Neuron (in vitro differentiated cells): ENCODE measurements at regions not wholly inside any gene's neighbourhood (a gene's known extent, or its start where the extent isn't known, plus 50 kb on each side); places are given as distances from the start of the nearest gene placed in this dataset.
A peak's percentile ranks its signal among the peaks of the same experiment; 100 is the strongest.
"Not testable (repeated sequence)": the region's sequence is repeated elsewhere in the genome, so short reads cannot be mapped to it uniquely, and the experiment has no call there.

Experiments used
- H2AFZ ChIP-seq: one replicate; pipeline ENCODE4 v1.6.1; 2013; ENCODE audit warnings: low read depth, mild to moderate bottlenecking, inconsistent platforms, low read length, moderate library complexity
- H3K27me3 ChIP-seq: one replicate; pipeline ENCODE4 v1.6.1; 2013; ENCODE audit warnings: low read length; ENCODE audit not compliant: insufficient read depth
- H3K36me3 ChIP-seq: one replicate; pipeline ENCODE4 v1.6.1; 2013; ENCODE audit warnings: low read length; ENCODE audit not compliant: insufficient read depth
- H3K4me1 ChIP-seq: one replicate; pipeline ENCODE4 v1.6.1; 2013; ENCODE audit warnings: low read length; ENCODE audit not compliant: insufficient read depth
- H3K4me3 ChIP-seq: 2 replicates; pipeline ENCODE4 v1.5.1; 2013; ENCODE audit warnings: mild to moderate bottlenecking, low read length, moderate library complexity
- H3K9me3 ChIP-seq: one replicate; pipeline ENCODE4 v1.6.1; 2013; ENCODE audit warnings: low read length

DNA sequence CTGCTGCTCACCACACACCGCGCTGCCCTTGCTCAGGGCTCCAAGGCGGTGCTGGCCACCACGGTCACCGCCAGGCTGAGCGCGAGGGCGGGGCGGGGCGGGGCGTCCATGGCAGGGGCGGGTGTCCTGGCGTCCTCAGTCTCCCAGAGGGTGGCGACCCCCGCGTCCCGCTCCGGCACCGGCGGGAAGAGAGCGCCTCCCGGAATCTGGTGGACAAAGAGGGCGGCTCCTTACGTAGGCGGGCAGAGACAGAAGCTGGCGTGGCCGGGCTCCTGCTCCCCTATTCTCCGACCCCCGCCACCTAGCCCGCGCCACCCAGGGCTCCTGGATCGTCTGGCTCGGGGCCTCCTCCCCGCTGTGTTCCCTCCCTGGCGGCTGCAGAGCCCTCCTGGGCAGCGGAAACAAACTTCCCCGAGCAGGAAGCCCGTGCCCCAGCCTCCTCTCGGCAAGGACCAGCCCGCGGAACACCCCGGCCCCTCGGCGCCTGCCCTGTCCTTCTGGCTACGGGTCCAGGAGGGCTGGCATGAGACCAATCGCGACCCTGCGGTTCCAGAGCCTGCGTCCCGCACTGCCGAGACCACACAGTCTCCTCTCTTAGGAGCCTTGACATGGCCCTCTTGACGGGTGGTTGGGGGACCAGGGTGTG lies 133.8 kb upstream of the ZNF92 start:
- no peaks in the 10 kb centered on the region for H3K9me3 ChIP-seq
- peak overlapping the region; percentile 52 for H3K4me3 ChIP-seq
- H3K36me3 ChIP-seq, result no peaks in the 10 kb centered on the region
- no peaks in the 10 kb centered on the region for H3K27me3 ChIP-seq
- H3K4me1 ChIP-seq, result peaks cover 9% of the 10 kb centered on the region
- peak overlapping the region; percentile 85 for H2AFZ ChIP-seq

DNA sequence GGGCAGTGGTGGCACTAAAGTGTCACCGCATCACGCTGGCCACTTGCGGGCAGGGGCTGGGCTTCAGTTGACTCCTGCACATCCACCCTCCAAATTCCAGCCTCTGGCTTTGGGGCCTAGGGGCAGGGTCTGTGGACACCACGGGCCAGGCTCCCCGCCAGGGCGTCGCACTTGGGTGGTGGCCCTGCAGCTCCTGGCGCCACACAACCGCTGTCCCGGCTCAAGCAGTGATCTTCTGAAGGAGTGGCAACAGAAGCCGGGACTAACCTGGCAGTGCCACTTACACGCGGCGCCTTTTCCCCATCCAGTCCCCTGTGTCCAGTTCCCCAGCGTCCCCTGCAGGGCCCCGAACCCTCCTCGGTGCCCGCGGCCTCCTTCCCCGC lies 134.3 kb upstream of the ZNF92 start:
- Histone ChIP-seq H3K4me1 (peaks cover 9% of the 10 kb centered on the region), H3K27me3 (no peaks in the 10 kb centered on the region), H3K36me3 (no peaks in the 10 kb centered on the region)

DNA sequence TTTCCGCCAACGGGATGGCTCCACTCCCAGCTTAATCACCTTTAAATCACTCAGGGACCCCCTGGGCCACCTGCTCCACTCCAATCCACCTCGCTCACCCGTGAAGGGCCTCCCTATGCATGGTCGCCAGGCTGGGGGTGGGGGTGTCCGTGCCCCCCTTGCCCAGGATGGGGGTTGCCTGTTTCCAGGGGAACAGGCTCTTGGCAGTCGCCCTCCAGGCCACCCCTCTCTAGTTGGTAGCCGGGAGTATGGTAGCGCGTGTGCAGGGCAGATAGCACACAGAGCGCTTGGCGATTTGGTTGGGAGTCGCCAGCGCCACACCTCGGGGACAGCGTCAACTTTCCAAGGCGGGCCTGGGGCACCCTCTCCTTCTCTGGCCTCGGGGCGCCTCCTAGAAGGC lies 134.9 kb upstream of the ZNF92 start:
- Histone ChIP-seq H3K36me3 (no peaks in the 10 kb centered on the region), H2AFZ (no peak overlapping the region), H3K9me3 (no peaks in the 10 kb centered on the region), H3K27me3 (no peaks in the 10 kb centered on the region), H3K4me3 (no peak overlapping the region), H3K4me1 (peaks cover 9% of the 10 kb centered on the region)

More for the DNA sequence above, 134.3 kb upstream of the ZNF92 start:
- Histone ChIP-seq H3K4me3 (peak overlapping the region; percentile 52), H2AFZ (peak overlapping the region; percentile 85), H3K9me3 (no peaks in the 10 kb centered on the region)

DNA sequence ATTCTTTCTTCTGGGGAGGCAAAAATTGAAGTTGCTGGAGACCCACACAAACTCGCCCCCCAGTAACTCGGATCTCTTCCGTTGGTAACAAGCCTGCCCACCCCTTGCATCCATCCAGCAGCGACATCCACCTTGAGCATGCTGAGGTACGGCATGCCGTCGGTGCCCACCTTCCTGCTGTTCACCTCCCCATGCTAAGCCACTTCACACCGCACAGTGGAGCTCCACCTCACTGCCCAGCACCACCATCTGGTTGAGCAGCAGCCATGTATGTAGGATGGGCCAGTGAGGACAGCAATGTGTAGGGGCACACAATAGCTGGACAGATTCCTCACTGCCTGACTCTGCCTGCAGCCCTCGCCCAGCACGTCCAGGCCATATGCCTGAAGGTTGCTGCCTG lies 138.1 kb upstream of the ZNF92 start:
- Histone ChIP-seq H3K4me1 (peaks cover 8% of the 10 kb centered on the region), H3K36me3 (no peaks in the 10 kb centered on the region), H3K4me3 (no peak overlapping the region), H3K27me3 (no peaks in the 10 kb centered on the region), H2AFZ (no peak overlapping the region), H3K9me3 (no peaks in the 10 kb centered on the region)

DNA sequence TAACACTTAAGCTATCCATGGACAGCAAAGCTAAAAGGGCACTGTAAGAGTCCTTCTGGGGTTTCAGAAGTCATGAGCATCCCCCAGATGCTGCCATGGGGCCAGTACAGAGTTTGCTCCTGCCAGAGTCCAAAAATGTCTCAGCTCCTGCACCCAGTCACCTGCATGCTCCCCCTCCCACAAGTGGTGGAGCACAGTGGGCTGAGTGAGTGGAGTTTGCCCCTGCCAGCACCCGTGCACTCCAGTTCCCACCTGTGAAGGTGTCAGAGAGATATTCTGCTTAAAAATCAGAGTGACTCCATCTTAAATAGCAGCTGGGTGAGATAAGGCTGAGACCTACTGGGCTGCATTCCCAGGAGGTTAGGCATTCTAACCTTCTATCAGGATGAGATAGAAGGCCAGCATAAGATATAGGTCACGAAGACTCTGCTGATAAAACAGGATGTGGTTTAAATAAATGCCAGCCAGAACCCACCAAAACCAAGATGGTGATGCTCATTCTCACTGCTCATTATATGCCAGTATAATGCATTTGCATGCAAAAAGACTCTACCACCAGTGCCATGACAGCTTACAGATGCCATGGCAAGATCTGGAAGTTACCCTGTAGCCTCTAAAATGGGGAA lies 140.1 kb upstream of the ZNF92 start:
- H2AFZ ChIP-seq, result no peak overlapping the region
- H3K27me3 ChIP-seq, result no peaks in the 10 kb centered on the region
- no peaks in the 10 kb centered on the region for H3K36me3 ChIP-seq
- no peaks in the 10 kb centered on the region for H3K4me1 ChIP-seq
- no peaks in the 10 kb centered on the region for H3K9me3 ChIP-seq
- no peak overlapping the region for H3K4me3 ChIP-seq

DNA sequence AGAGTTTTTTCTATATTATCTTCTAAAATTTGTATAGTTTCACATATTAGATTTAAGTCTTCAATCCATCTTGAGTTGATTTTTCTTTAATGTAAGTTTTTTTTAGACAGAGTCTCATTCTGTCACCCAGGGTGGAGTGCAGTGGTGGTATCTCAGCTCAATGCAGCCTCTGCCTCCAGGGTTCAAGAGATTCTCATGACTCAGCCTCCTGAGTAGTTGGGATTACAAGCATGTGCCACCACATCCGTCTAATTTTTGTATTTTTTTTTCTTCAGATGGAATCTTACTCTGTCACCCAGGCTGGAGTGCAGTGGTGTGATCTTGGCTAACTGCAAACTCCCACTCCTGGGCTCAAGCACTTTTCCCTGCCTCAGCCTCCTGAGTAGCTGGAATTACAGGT lies 143.4 kb upstream of the ZNF92 start:
- H3K4me1 ChIP-seq, result no peaks in the 10 kb centered on the region
- H2AFZ ChIP-seq, result no peak overlapping the region
- no peaks in the 10 kb centered on the region for H3K36me3 ChIP-seq
- no peaks in the 10 kb centered on the region for H3K9me3 ChIP-seq
- no peak overlapping the region for H3K4me3 ChIP-seq
- no peaks in the 10 kb centered on the region for H3K27me3 ChIP-seq

DNA sequence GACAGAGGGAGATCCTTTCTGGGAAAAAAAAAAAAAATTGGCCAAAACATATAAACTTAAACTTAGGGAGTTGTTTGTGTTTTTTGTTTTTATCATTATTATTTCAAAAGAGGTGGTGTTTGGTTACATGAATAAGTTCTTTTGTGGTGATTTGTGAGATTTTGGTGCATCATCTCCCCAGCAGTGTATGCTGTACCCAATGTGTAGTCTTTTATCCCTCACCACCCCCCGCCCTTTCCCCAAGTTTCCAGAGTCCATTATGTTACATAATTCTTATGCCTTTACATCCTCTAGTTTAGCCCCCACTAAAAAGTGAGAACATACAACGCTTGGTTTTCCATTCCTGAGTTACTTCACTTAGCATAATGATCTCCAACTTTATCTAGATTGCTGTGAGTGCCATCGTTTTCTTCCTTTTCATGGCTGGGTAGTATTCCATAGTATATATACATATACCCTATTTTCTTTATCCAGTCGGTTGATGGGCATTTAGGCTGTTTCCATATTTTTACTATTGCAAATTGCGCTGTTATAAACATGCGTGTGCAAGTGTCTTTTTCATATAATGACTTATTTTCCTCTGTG lies 148.1 kb upstream of the ZNF92 start:
- H3K27me3 ChIP-seq, result no peaks in the 10 kb centered on the region
- H3K4me3 ChIP-seq, result no peak overlapping the region
- no peak overlapping the region for H2AFZ ChIP-seq
- H3K4me1 ChIP-seq, result no peaks in the 10 kb centered on the region
- H3K36me3 ChIP-seq, result no peaks in the 10 kb centered on the region
- no peaks in the 10 kb centered on the region for H3K9me3 ChIP-seq

DNA sequence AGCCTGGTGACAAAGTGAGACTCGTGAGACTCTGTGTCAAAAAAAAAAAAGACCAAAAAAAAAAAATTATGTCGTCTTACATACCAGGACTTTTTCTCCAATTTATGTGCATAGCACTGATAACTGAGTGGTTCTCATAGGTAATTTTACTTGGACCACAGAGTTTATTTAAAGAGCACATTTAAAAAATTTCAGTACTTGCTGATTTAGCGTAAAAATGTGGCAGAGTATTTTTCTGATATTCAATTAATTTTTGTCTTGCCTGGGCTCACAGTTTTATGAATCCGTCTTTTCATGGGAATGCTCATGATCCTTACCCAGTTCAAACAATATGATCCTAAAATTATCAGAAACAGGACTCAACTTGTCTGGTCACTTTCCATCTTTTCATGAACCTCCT lies 151.0 kb upstream of the ZNF92 start:
- H3K9me3 ChIP-seq, result no peaks in the 10 kb centered on the region
- H2AFZ ChIP-seq, result no peak overlapping the region
- no peaks in the 10 kb centered on the region for H3K36me3 ChIP-seq
- H3K27me3 ChIP-seq, result no peaks in the 10 kb centered on the region
- no peaks in the 10 kb centered on the region for H3K4me1 ChIP-seq
- H3K4me3 ChIP-seq, result no peak overlapping the region

DNA sequence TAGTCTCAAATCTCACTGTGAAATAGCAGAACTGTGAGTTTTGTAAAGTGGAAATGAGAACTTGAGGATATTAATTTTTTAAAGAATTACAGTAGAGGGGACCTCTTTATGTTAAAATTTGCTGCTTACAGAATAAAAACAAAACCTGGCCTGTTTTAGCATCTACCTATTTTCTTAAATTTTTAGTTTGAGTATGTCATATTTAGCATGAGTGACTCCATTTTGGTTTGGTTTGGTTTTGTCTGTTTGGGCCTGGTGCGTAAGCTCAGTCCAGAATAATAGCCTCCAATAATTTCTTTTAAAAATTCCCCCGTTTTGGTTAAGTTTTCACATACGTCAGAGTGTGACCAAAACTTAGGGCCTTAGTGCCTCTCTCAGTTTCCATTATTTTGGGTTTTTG lies 152.0 kb upstream of the ZNF92 start:
- no peaks in the 10 kb centered on the region for H3K27me3 ChIP-seq
- H3K4me1 ChIP-seq, result no peaks in the 10 kb centered on the region
- no peaks in the 10 kb centered on the region for H3K36me3 ChIP-seq
- no peaks in the 10 kb centered on the region for H3K9me3 ChIP-seq
- no peak overlapping the region for H3K4me3 ChIP-seq
- no peak overlapping the region for H2AFZ ChIP-seq

DNA sequence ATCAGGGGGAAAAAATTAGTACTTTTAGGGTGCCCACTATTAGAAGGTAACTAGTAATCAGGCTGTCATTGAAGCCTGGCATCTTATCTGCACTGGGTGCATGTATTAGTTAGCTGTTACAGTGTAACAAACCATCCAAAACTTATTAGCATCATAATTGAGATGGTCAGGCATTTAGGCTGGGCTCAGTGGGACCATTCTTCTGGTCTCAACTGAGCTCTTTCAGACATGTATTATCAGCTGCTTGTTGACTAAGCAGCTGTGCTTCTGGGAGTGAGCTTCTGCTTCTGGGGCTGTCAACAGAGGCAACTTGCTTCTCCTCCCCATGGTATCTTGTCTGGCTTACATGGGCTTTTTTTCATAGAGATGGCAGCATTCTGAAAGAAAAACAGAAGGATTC lies 154.0 kb upstream of the ZNF92 start:
- Histone ChIP-seq H3K36me3 (no peaks in the 10 kb centered on the region), H3K9me3 (no peaks in the 10 kb centered on the region), H3K4me1 (no peaks in the 10 kb centered on the region), H3K4me3 (no peak overlapping the region), H3K27me3 (no peaks in the 10 kb centered on the region), H2AFZ (no peak overlapping the region)

DNA sequence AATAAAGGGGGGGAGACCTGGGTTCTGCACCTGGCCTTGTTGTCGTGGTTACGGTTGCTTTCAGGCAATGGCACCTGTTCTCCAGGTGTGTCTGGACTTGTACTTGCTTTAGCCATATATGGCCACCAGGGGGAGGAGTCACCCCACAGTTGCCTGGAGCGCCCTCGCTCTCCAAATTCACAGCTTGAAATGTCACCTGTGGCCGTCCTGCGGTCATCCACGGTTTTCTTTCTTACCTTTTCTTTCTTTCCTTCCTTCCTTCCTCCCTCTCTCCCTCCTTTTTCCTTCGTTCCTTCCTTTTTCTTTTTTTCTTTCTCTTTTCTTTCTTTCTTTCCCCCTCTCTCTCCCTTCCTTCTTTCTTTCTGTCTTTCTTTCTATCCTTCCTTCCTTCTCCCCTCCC lies 157.2 kb upstream of the ZNF92 start:
- Histone ChIP-seq H3K36me3 (no peaks in the 10 kb centered on the region), H3K4me3 (no peak overlapping the region)

DNA sequence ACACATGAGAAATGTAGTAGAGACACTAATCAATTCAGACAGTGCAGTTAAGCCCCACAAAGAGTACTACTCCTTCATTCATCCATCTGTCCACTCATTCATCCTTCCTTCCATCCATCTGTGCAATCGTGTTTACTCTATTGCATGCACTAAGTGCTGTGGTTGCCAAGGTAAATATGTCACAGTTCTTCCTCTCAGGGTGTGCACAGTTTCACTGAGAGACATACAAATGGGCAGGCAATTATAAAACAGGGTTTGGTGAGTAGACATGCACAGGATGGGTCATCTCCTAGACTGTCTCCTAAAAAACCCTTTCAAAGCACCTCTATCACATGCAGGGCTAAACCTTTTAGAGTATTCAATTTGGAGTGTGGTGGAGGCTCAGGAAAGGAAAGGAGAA lies 160.4 kb upstream of the ZNF92 start:
- H3K9me3 ChIP-seq, H3K4me3 ChIP-seq, H3K27me3 ChIP-seq, H3K36me3 ChIP-seq, H3K4me1 ChIP-seq, H2AFZ ChIP-seq: not testable (repeated sequence)

More for the DNA sequence above, 157.2 kb upstream of the ZNF92 start:
- Histone ChIP-seq H2AFZ (no peak overlapping the region), H3K9me3 (no peaks in the 10 kb centered on the region), H3K27me3 (no peaks in the 10 kb centered on the region), H3K4me1 (no peaks in the 10 kb centered on the region)

DNA sequence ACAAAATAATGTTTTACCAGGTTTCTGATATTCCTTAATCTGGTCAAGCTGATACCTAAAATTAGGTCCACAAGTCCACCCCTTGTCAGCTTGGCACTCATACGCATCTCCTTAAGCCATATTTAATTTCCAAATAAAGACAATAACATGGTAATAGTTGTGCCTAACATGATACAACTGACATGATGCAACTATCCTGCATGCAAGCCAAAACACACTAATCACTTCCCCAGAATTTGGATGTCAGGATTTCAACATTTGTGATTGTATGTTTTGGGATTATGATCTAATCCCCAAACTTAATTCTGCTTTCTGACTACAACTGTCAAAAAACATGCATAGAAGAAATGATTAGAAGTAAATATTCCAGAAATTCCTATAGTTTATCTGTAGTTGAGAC lies 174.4 kb upstream of the ZNF92 start:
- H3K27me3 ChIP-seq, result not testable (repeated sequence)

More for the DNA sequence above, 174.4 kb upstream of the ZNF92 start:
- not testable (repeated sequence) for H3K4me3 ChIP-seq, H3K36me3 ChIP-seq, H3K9me3 ChIP-seq, H3K4me1 ChIP-seq, H2AFZ ChIP-seq
